ENCODE measurements at regions not wholly inside any gene's neighbourhood (a gene's known extent, or its start where the extent isn't known, plus 50 kb on each side); places are given as distances from the start of the nearest gene placed in this dataset.

DNA sequence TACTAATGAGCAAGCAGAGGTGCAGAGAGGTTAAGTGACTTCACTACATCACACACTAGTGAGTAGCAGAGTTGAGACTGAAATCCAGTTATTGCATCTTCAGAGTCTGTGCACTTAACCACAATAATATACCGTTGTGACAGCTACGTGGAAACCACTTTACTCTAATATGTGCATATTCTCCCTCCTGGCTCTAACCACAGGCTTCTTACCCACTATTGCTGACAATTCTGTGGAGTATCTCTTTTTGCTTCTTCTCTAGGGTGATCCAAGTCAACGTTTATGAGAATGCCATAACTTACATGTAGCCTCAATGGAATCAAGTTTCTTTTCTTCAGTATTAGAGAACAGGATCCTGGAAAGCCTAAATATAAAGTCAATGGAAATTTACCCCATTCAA is 64.2 kb upstream of the MEOX2 start:
- Histone ChIP-seq H3K4me2 (ENCODE audit: extremely low read depth, insufficient read depth, low read length) (no peak overlapping the region), H2AFZ (ENCODE audit: low read length) (no peak overlapping the region), H3K4me3 (replicated peaks in 1 of 4; ENCODE audit: control extremely low read depth in 1 of 4, insufficient read depth in 1 of 4, low read depth in 3 of 4, low read length in 4 of 4) (no peak overlapping the region), H3K9ac (ENCODE audit: insufficient read depth, low read length) (no peak overlapping the region), H3K9me3 (ENCODE audit: control insufficient read depth, insufficient read depth, low read depth, low read length) (no peaks in the 10 kb centered on the region), H3K79me2 (ENCODE audit: control insufficient read depth, insufficient read depth, low read length) (no peaks in the 10 kb centered on the region), H3K4me1 (ENCODE audit: control insufficient read depth, extremely low read depth, insufficient read depth, low read length) (peaks cover 2% of the 10 kb centered on the region), H3K27ac (ENCODE audit: insufficient read depth, low read length) (no peak overlapping the region), H4K20me1 (ENCODE audit: control insufficient read depth, extremely low read depth, insufficient read depth, low read length) (no peaks in the 10 kb centered on the region), H3K27me3 (ENCODE audit: control insufficient read depth, insufficient read depth, low read length) (no peaks in the 10 kb centered on the region), H3K36me3 (ENCODE audit: control insufficient read depth, insufficient read depth, low read length) (no peaks in the 10 kb centered on the region)
- peak in 1 of 2 donors; percentile 29 for DNase-seq (ENCODE audit: low read depth in 2 of 2)
- TF ChIP-seq CTCF (conservative IDR thresholded peaks at IDR 0.05 in 1 of 2, IDR thresholded peaks at IDR 0.05 in 1 of 2; ENCODE audit: low read depth in 1 of 2, low read length in 2 of 2), result no peak
- no peak for TF ChIP-seq EZH2 (IDR thresholded peaks at IDR 0.05; ENCODE audit: low read length, missing control alignments)

GRCh38 chr7:15749631-15750030 is 63.1 kb upstream of the MEOX2 start:
- Histone ChIP-seq H3K27ac (ENCODE audit: insufficient read depth, low read length) (no peak overlapping the region), H3K79me2 (ENCODE audit: control insufficient read depth, insufficient read depth, low read length) (no peaks in the 10 kb centered on the region)
- no peak for DNase-seq (ENCODE audit: low read depth in 2 of 2)

DNA sequence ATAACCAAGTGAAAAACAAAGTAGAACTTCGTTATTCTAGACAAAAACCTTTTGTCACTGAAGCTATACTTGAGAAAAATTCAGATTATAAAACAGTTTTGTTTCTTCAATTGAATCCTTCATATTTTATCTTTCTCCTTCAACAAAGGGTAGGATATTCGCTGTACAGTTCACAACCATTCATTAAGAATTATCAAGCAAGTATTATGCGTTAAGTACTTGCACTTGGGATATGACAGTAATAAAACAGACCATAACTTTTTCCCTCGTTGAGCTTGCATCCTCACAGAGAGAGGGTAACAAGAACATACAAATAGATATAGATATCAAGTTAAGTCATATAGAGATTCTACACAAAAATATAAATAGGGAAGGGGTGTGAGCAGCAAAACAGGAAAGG is 61.2 kb upstream of the MEOX2 start:
- Histone ChIP-seq H4K20me1 (ENCODE audit: control insufficient read depth, extremely low read depth, insufficient read depth, low read length) (no peaks in the 10 kb centered on the region), H3K4me2 (ENCODE audit: extremely low read depth, insufficient read depth, low read length) (no peak overlapping the region), H2AFZ (ENCODE audit: low read length) (no peak overlapping the region), H3K4me1 (ENCODE audit: control insufficient read depth, extremely low read depth, insufficient read depth, low read length) (peaks cover 2% of the 10 kb centered on the region), H3K4me3 (replicated peaks in 1 of 4; ENCODE audit: control extremely low read depth in 1 of 4, insufficient read depth in 1 of 4, low read depth in 3 of 4, low read length in 4 of 4) (no peak overlapping the region), H3K9me3 (ENCODE audit: control insufficient read depth, insufficient read depth, low read depth, low read length) (no peaks in the 10 kb centered on the region), H3K36me3 (ENCODE audit: control insufficient read depth, insufficient read depth, low read length) (no peaks in the 10 kb centered on the region), H3K9ac (ENCODE audit: insufficient read depth, low read length) (no peak overlapping the region), H3K27ac (ENCODE audit: insufficient read depth, low read length) (no peak overlapping the region), H3K79me2 (ENCODE audit: control insufficient read depth, insufficient read depth, low read length) (no peaks in the 10 kb centered on the region), H3K27me3 (ENCODE audit: control insufficient read depth, insufficient read depth, low read length) (no peaks in the 10 kb centered on the region)
- DNase-seq (ENCODE audit: low read depth in 2 of 2), result no peak
- TF ChIP-seq EZH2 (IDR thresholded peaks at IDR 0.05; ENCODE audit: low read length, missing control alignments), result no peak
- TF ChIP-seq CTCF (conservative IDR thresholded peaks at IDR 0.05 in 1 of 2, IDR thresholded peaks at IDR 0.05 in 1 of 2; ENCODE audit: low read depth in 1 of 2, low read length in 2 of 2), result no peak

More at GRCh38 chr7:15749631-15750030, 63.1 kb upstream of the MEOX2 start:
- Histone ChIP-seq H3K4me1 (ENCODE audit: control insufficient read depth, extremely low read depth, insufficient read depth, low read length) (peaks cover 2% of the 10 kb centered on the region), H4K20me1 (ENCODE audit: control insufficient read depth, extremely low read depth, insufficient read depth, low read length) (no peaks in the 10 kb centered on the region), H3K36me3 (ENCODE audit: control insufficient read depth, insufficient read depth, low read length) (no peaks in the 10 kb centered on the region), H3K27me3 (ENCODE audit: control insufficient read depth, insufficient read depth, low read length) (no peaks in the 10 kb centered on the region), H2AFZ (ENCODE audit: low read length) (no peak overlapping the region), H3K9ac (ENCODE audit: insufficient read depth, low read length) (no peak overlapping the region), H3K4me3 (replicated peaks in 1 of 4; ENCODE audit: control extremely low read depth in 1 of 4, insufficient read depth in 1 of 4, low read depth in 3 of 4, low read length in 4 of 4) (no peak overlapping the region), H3K9me3 (ENCODE audit: control insufficient read depth, insufficient read depth, low read depth, low read length) (no peaks in the 10 kb centered on the region), H3K4me2 (ENCODE audit: extremely low read depth, insufficient read depth, low read length) (no peak overlapping the region)
- TF ChIP-seq CTCF (conservative IDR thresholded peaks at IDR 0.05 in 1 of 2, IDR thresholded peaks at IDR 0.05 in 1 of 2; ENCODE audit: low read depth in 1 of 2, low read length in 2 of 2) (no peak), EZH2 (IDR thresholded peaks at IDR 0.05; ENCODE audit: low read length, missing control alignments) (no peak)
